ENCODE measurements at regions not wholly inside any gene's neighbourhood (a gene's known extent, or its start where the extent isn't known, plus 50 kb on each side); places are given as distances from the start of the nearest gene placed in this dataset.
A peak's percentile ranks its signal among the peaks of the same experiment; 100 is the strongest.

DNA sequence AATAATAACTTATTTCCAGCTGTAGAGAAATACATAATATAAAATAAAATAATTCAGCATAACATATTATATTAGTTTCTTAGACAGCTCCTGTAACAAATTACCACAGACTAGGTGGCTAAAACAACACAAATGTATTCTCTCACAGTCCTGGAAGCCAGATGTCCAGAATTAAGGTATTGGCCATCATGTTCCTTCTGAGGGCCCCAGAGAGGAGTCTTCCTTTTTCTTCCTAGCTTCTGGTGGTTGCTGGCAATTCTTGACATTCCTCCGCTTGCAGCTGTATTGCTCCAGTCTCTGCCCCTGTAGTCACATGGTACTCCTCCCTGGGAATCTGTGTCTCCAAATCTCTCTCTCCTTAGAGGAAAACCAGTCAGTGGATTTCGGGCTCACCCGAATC, 146.8 kb downstream of the RBM43 start:
- ATAC-seq (no peak), DNase-seq (ENCODE audit: low spot score) (no peak)
- H3K36me3 Mint-ChIP-seq = peaks cover 36% of the 10 kb centered on the region
- no peak overlapping the region for H3K4me3 Mint-ChIP-seq
- H3K4me1 Mint-ChIP-seq = peaks cover 31% of the 10 kb centered on the region
- TF ChIP-seq ZNF512 (CRISPR knock-in tag; IDR thresholded peaks at IDR 0.05; ENCODE audit: borderline replicate concordance) (no peak), MAX (CRISPR knock-in tag; IDR thresholded peaks at IDR 0.05) (no peak), ERG (CRISPR knock-in tag; IDR thresholded peaks at IDR 0.05) (no peak), TP53 (CRISPR knock-in tag; IDR thresholded peaks at IDR 0.05) (no peak), TEAD4 (CRISPR knock-in tag; IDR thresholded peaks at IDR 0.05) (no peak)
- ChIA-PET POLR2A (no interaction called here), CTCF (interaction anchor here (1.0 kb wide), 1 partner anchor 124 kb away, joined by 3 read pairs; no protein-coding TSS in a partner anchor)
- no peaks in the 10 kb centered on the region for H3K27me3 Mint-ChIP-seq (ENCODE audit: low read depth)
- no peak overlapping the region for H3K27ac Mint-ChIP-seq
- peaks cover 50% of the 10 kb centered on the region for H3K9me3 Mint-ChIP-seq

DNA sequence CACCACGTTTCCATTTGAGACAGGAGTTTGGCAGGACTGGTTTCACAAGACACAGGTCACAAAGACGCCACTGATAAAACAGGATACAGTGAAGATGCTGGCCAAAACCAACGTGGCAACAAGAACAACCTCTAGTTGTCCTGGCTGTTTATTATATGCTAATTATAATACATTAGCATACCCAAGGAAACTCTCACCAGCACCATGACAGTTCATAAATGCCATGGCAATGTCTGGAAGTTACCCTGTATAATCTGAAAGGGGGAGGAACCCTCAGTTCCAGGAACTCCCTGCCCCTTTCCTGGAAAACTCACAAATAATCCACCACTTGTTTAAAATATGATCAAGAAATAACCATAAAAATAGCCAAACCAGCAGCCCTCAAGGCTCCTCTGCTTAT, 148.3 kb downstream of the RBM43 start:
- CTCF ChIA-PET = no interaction called here
- TF ChIP-seq, protein P1, sequence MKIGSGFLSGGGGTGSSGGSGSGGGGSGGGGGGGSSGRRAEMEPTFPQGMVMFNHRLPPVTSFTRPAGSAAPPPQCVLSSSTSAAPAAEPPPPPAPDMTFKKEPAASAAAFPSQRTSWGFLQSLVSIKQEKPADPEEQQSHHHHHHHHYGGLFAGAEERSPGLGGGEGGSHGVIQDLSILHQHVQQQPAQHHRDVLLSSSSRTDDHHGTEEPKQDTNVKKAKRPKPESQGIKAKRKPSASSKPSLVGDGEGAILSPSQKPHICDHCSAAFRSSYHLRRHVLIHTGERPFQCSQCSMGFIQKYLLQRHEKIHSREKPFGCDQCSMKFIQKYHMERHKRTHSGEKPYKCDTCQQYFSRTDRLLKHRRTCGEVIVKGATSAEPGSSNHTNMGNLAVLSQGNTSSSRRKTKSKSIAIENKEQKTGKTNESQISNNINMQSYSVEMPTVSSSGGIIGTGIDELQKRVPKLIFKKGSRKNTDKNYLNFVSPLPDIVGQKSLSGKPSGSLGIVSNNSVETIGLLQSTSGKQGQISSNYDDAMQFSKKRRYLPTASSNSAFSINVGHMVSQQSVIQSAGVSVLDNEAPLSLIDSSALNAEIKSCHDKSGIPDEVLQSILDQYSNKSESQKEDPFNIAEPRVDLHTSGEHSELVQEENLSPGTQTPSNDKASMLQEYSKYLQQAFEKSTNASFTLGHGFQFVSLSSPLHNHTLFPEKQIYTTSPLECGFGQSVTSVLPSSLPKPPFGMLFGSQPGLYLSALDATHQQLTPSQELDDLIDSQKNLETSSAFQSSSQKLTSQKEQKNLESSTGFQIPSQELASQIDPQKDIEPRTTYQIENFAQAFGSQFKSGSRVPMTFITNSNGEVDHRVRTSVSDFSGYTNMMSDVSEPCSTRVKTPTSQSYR (CRISPR knock-in tag; IDR thresholded peaks at IDR 0.05) = no peak
- TF ChIP-seq ATF1 (CRISPR knock-in tag; IDR thresholded peaks at IDR 0.05) = no peak
- ATAC-seq (no peak), DNase-seq (ENCODE audit: low spot score) (no peak)
- no peak overlapping the region for H3K27ac Mint-ChIP-seq
- peaks cover 28% of the 10 kb centered on the region for H3K36me3 Mint-ChIP-seq
- no peaks in the 10 kb centered on the region for H3K27me3 Mint-ChIP-seq (ENCODE audit: low read depth)
- POLR2A ChIA-PET = no interaction called here
- no peak overlapping the region for H3K4me3 Mint-ChIP-seq
- H3K4me1 Mint-ChIP-seq = peaks cover 31% of the 10 kb centered on the region
- H3K9me3 Mint-ChIP-seq = peaks cover 43% of the 10 kb centered on the region

GRCh38 chr2:151111599-151112278, 149.9 kb downstream of the RBM43 start:
- Mint-ChIP-seq H3K4me3 (peak overlapping the region; percentile 9; the same call in 1 of the 2 replicates), H3K36me3 (peaks cover 24% of the 10 kb centered on the region), H3K27ac (peak overlapping the region; percentile 85), H3K27me3 (ENCODE audit: low read depth) (no peaks in the 10 kb centered on the region), H3K4me1 (peaks cover 31% of the 10 kb centered on the region), H3K9me3 (peaks cover 42% of the 10 kb centered on the region)
- POLR2A ChIA-PET = interaction anchor here (0.6 kb wide), 1 partner anchor 564 kb away, joined by 3 read pairs; no protein-coding TSS in a partner anchor
- DNase-seq (ENCODE audit: low spot score) (no peak), ATAC-seq (peak; percentile 93)
- CTCF ChIA-PET = interaction anchor here (0.7 kb wide), 1 partner anchor 127 kb away, joined by 3 read pairs; no protein-coding TSS in a partner anchor
- TF ChIP-seq TP53 (CRISPR knock-in tag; IDR thresholded peaks at IDR 0.05) = no peak
- TF ChIP-seq NFATC4 (CRISPR knock-in tag; IDR thresholded peaks at IDR 0.05) = no peak
- TF ChIP-seq CREM (CRISPR knock-in tag; IDR thresholded peaks at IDR 0.05) = no peak
- TF ChIP-seq, protein P2, sequence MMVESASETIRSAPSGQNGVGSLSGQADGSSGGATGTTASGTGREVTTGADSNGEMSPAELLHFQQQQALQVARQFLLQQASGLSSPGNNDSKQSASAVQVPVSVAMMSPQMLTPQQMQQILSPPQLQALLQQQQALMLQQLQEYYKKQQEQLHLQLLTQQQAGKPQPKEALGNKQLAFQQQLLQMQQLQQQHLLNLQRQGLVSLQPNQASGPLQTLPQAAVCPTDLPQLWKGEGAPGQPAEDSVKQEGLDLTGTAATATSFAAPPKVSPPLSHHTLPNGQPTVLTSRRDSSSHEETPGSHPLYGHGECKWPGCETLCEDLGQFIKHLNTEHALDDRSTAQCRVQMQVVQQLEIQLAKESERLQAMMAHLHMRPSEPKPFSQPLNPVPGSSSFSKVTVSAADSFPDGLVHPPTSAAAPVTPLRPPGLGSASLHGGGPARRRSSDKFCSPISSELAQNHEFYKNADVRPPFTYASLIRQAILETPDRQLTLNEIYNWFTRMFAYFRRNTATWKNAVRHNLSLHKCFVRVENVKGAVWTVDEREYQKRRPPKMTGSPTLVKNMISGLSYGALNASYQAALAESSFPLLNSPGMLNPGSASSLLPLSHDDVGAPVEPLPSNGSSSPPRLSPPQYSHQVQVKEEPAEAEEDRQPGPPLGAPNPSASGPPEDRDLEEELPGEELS (CRISPR knock-in tag; IDR thresholded peaks at IDR 0.05) = no peak
- TF ChIP-seq ZNF121 (CRISPR knock-in tag; IDR thresholded peaks at IDR 0.05) = no peak
- TF ChIP-seq FOXP1 (CRISPR knock-in tag; IDR thresholded peaks at IDR 0.05; ENCODE audit: borderline replicate concordance) = no peak

Data from WTC11 (cell line).